GM06990 (cell line): ENCODE measurements at regions not wholly inside any gene's neighbourhood (a gene's known extent, or its start where the extent isn't known, plus 50 kb on each side); places are given as distances from the start of the nearest gene placed in this dataset.

ENCODE experiments used
- DNase-seq: peaks from one replicate; pipeline ENCODE4 v3.0.0-alpha.2; 2011; ENCODE audit not compliant: insufficient read length; ENCODE audit errors: extremely low read depth
- H3K27me3 ChIP-seq: replicated peaks from 2 replicates; pipeline ENCODE4 v1.6.0; 2011; ENCODE audit warnings: low read length; ENCODE audit not compliant: control insufficient read depth, insufficient read depth
- H3K36me3 ChIP-seq: 2 replicates; pipeline ENCODE4 v1.5.1; 2011; ENCODE audit warnings: low read length; ENCODE audit not compliant: control insufficient read depth, insufficient read depth
- H3K4me3 ChIP-seq: replicated peaks from 2 replicates; pipeline ENCODE4 v1.5.1; 2011; ENCODE audit warnings: low read depth, mild to moderate bottlenecking, control low read depth, low read length
- TF ChIP-seq, protein P1 (sequence below): IDR thresholded peaks from 2 replicates; pipeline ENCODE4 v1.5.1; 2011; ENCODE audit warnings: low read length, control low read depth, mild to moderate bottlenecking, inconsistent platforms; ENCODE audit not compliant: insufficient read depth, poor library complexity, severe bottlenecking

GRCh38 chrX:23575281-23575680 lies 92.0 kb upstream of the PRDX4 start:
- TF ChIP-seq, protein P1, sequence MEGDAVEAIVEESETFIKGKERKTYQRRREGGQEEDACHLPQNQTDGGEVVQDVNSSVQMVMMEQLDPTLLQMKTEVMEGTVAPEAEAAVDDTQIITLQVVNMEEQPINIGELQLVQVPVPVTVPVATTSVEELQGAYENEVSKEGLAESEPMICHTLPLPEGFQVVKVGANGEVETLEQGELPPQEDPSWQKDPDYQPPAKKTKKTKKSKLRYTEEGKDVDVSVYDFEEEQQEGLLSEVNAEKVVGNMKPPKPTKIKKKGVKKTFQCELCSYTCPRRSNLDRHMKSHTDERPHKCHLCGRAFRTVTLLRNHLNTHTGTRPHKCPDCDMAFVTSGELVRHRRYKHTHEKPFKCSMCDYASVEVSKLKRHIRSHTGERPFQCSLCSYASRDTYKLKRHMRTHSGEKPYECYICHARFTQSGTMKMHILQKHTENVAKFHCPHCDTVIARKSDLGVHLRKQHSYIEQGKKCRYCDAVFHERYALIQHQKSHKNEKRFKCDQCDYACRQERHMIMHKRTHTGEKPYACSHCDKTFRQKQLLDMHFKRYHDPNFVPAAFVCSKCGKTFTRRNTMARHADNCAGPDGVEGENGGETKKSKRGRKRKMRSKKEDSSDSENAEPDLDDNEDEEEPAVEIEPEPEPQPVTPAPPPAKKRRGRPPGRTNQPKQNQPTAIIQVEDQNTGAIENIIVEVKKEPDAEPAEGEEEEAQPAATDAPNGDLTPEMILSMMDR: no peak
- no peak overlapping the region for H3K4me3 ChIP-seq
- no peaks in the 10 kb centered on the region for H3K36me3 ChIP-seq
- no peak for DNase-seq
- H3K27me3 ChIP-seq: no peaks in the 10 kb centered on the region

DNA sequence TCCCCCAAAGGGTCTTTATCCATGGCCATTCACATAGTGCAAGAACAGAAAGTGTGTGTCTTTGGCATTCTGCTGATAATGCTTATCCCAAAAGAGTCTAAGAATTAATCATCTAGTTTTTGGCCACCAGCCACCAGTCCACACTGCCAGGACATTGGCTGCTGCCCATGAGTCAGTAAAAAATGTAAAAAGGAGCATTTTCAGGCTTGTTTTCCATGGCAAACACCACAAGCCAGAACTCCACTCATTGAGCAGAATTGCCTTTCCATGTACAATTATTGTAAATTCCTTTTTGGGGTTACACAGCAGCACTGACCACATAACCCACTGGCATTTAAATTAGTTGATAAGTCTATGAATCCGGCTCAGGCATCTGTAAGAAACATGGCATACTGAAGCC lies 89.2 kb upstream of the PRDX4 start:
- Histone ChIP-seq H3K27me3 (no peaks in the 10 kb centered on the region), H3K4me3 (no peak overlapping the region), H3K36me3 (no peaks in the 10 kb centered on the region)
- no peak for DNase-seq
- TF ChIP-seq, protein P1: no peak

DNA sequence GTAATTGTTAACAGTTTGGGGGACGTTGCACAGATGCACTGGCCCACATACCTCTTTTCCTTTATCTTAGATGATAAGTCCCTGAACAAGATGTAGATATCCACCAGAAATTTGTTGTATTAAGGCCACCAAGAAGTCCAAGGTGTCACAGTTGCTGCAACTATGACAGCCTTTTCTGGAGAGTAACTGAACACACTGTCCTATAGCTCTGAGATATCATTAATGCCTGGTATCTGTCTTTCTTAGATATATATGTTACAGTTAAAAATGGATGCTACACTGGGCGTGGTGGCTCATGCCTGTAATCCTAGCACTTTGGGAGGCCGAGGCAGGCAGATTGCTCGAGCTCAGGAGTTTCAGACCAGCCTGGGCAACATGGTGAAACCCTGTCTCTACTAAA lies 77.8 kb upstream of the PRDX4 start:
- H3K4me3 ChIP-seq: no peak overlapping the region
- H3K36me3 ChIP-seq: no peaks in the 10 kb centered on the region
- DNase-seq: no peak
- H3K27me3 ChIP-seq: no peaks in the 10 kb centered on the region
- TF ChIP-seq, protein P1: no peak

- H3K4me3 ChIP-seq: no peak overlapping the region
- H3K27me3 ChIP-seq: no peaks in the 10 kb centered on the region
- TF ChIP-seq, protein P1: no peak
- DNase-seq: no peak
- no peaks in the 10 kb centered on the region for H3K36me3 ChIP-seq
Observed at GRCh38 chrX:23592741-23593140, 74.6 kb upstream of the PRDX4 start.

DNA sequence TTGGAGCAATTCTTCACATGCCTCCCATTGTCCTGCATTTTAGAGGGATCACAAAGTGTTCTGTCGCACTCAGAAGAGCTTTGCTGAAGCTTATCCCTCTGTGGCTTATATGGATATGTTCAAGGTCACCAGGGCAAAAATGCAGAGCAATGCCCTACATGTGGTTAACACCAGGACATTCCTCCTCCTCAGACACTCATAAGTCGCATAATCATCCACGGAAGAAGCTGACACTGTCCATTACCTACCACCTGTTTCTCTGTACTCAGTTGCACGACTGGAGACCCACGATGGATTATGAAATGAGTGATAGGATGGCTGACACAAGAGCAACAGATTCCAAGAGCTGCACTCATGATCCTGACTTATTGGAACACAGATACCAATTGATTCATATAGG lies 68.7 kb upstream of the PRDX4 start:
- Histone ChIP-seq H3K4me3 (no peak overlapping the region), H3K36me3 (no peaks in the 10 kb centered on the region), H3K27me3 (no peaks in the 10 kb centered on the region)
- TF ChIP-seq, protein P1: no peak
- DNase-seq: no peak

DNA sequence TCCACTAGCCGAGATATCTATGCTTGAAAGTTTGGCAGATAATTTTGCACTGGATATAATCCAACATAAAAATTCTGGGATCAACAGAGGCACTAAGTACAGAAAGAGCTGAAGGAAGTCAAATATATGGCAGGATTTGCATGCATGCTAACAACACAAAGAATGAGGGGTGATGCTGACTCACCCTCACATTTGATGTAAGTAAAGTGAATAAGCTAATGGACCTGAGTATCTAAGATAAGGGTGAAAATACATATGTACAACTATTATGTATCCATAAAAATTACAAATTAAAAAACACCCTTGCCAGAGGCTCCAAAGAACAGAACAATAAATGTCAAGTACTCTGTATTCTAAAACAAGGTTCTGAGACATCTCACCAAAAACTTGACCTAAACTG lies 63.8 kb upstream of the PRDX4 start:
- no peaks in the 10 kb centered on the region for H3K27me3 ChIP-seq
- no peak for DNase-seq
- no peaks in the 10 kb centered on the region for H3K36me3 ChIP-seq
- TF ChIP-seq, protein P1: no peak
- H3K4me3 ChIP-seq: no peak overlapping the region
